ENCODE measurements at regions not wholly inside any gene's neighbourhood (a gene's known extent, or its start where the extent isn't known, plus 50 kb on each side); places are given as distances from the start of the nearest gene placed in this dataset.

- H3K27me3 ChIP-seq (ENCODE audit: control insufficient read depth in 3 of 3, insufficient read depth in 3 of 3, low read length in 3 of 3), result no peaks in the 10 kb centered on the region
- H3K27ac ChIP-seq (ENCODE audit: low read depth, low read length), result no peak overlapping the region
- H3K9ac ChIP-seq (ENCODE audit: low read depth in 1 of 3, low read length in 3 of 3), result no peak overlapping the region
- H3K4me1 ChIP-seq (ENCODE audit: control insufficient read depth in 3 of 3, insufficient read depth in 3 of 3, low read length in 3 of 3), result no peaks in the 10 kb centered on the region
- H3K4me3 ChIP-seq (ENCODE audit: low read length in 3 of 3), result no peak overlapping the region
- no peaks in the 10 kb centered on the region for H3K9me3 ChIP-seq (ENCODE audit: control insufficient read depth in 3 of 3, low read length in 3 of 3)
- no peaks in the 10 kb centered on the region for H3K36me3 ChIP-seq (ENCODE audit: control insufficient read depth in 3 of 3, insufficient read depth in 3 of 3, low read length in 3 of 3)
Observed at GRCh38 chr6:98308564-98308963, 525.8 kb upstream of the POU3F2 start.

- Histone ChIP-seq H3K9ac (ENCODE audit: low read depth in 1 of 3, low read length in 3 of 3) (no peak overlapping the region), H3K4me3 (ENCODE audit: low read length in 3 of 3) (no peak overlapping the region), H3K36me3 (ENCODE audit: control insufficient read depth in 3 of 3, insufficient read depth in 3 of 3, low read length in 3 of 3) (no peaks in the 10 kb centered on the region), H3K27ac (ENCODE audit: low read depth, low read length) (no peak overlapping the region), H3K9me3 (ENCODE audit: control insufficient read depth in 3 of 3, low read length in 3 of 3) (no peaks in the 10 kb centered on the region), H3K27me3 (ENCODE audit: control insufficient read depth in 3 of 3, insufficient read depth in 3 of 3, low read length in 3 of 3) (no peaks in the 10 kb centered on the region), H3K4me1 (ENCODE audit: control insufficient read depth in 3 of 3, insufficient read depth in 3 of 3, low read length in 3 of 3) (no peaks in the 10 kb centered on the region)
Observed at GRCh38 chr6:98310443-98310842, 523.9 kb upstream of the POU3F2 start.

- H3K27me3 ChIP-seq (ENCODE audit: control insufficient read depth in 3 of 3, insufficient read depth in 3 of 3, low read length in 3 of 3), result no peaks in the 10 kb centered on the region
- no peaks in the 10 kb centered on the region for H3K9me3 ChIP-seq (ENCODE audit: control insufficient read depth in 3 of 3, low read length in 3 of 3)
- H3K27ac ChIP-seq (ENCODE audit: low read depth, low read length), result no peak overlapping the region
- no peak overlapping the region for H3K4me3 ChIP-seq (ENCODE audit: low read length in 3 of 3)
- H3K4me1 ChIP-seq (ENCODE audit: control insufficient read depth in 3 of 3, insufficient read depth in 3 of 3, low read length in 3 of 3), result no peaks in the 10 kb centered on the region
- no peak overlapping the region for H3K9ac ChIP-seq (ENCODE audit: low read depth in 1 of 3, low read length in 3 of 3)
- H3K36me3 ChIP-seq (ENCODE audit: control insufficient read depth in 3 of 3, insufficient read depth in 3 of 3, low read length in 3 of 3), result no peaks in the 10 kb centered on the region
Observed at GRCh38 chr6:98323605-98324004, 510.8 kb upstream of the POU3F2 start.

- no peaks in the 10 kb centered on the region for H3K36me3 ChIP-seq (ENCODE audit: control insufficient read depth in 3 of 3, insufficient read depth in 3 of 3, low read length in 3 of 3)
- H3K27me3 ChIP-seq (ENCODE audit: control insufficient read depth in 3 of 3, insufficient read depth in 3 of 3, low read length in 3 of 3), result no peaks in the 10 kb centered on the region
- H3K9me3 ChIP-seq (ENCODE audit: control insufficient read depth in 3 of 3, low read length in 3 of 3), result no peaks in the 10 kb centered on the region
- no peak overlapping the region for H3K27ac ChIP-seq (ENCODE audit: low read depth, low read length)
- H3K4me1 ChIP-seq (ENCODE audit: control insufficient read depth in 3 of 3, insufficient read depth in 3 of 3, low read length in 3 of 3), result no peaks in the 10 kb centered on the region
- no peak overlapping the region for H3K4me3 ChIP-seq (ENCODE audit: low read length in 3 of 3)
- no peak overlapping the region for H3K9ac ChIP-seq (ENCODE audit: low read depth in 1 of 3, low read length in 3 of 3)
Observed at GRCh38 chr6:98324446-98324845, 509.9 kb upstream of the POU3F2 start.

GRCh38 chr6:98325366-98325765, 509.0 kb upstream of the POU3F2 start:
- Histone ChIP-seq H3K4me1 (ENCODE audit: control insufficient read depth in 3 of 3, insufficient read depth in 3 of 3, low read length in 3 of 3) (no peaks in the 10 kb centered on the region), H3K9ac (ENCODE audit: low read depth in 1 of 3, low read length in 3 of 3) (no peak overlapping the region), H3K36me3 (ENCODE audit: control insufficient read depth in 3 of 3, insufficient read depth in 3 of 3, low read length in 3 of 3) (no peaks in the 10 kb centered on the region), H3K9me3 (ENCODE audit: control insufficient read depth in 3 of 3, low read length in 3 of 3) (no peaks in the 10 kb centered on the region), H3K27ac (ENCODE audit: low read depth, low read length) (no peak overlapping the region), H3K27me3 (ENCODE audit: control insufficient read depth in 3 of 3, insufficient read depth in 3 of 3, low read length in 3 of 3) (no peaks in the 10 kb centered on the region), H3K4me3 (ENCODE audit: low read length in 3 of 3) (no peak overlapping the region)

- Histone ChIP-seq H3K4me1 (ENCODE audit: control insufficient read depth in 3 of 3, insufficient read depth in 3 of 3, low read length in 3 of 3) (no peaks in the 10 kb centered on the region), H3K27me3 (ENCODE audit: control insufficient read depth in 3 of 3, insufficient read depth in 3 of 3, low read length in 3 of 3) (no peaks in the 10 kb centered on the region), H3K36me3 (ENCODE audit: control insufficient read depth in 3 of 3, insufficient read depth in 3 of 3, low read length in 3 of 3) (no peaks in the 10 kb centered on the region), H3K4me3 (ENCODE audit: low read length in 3 of 3) (no peak overlapping the region), H3K9me3 (ENCODE audit: control insufficient read depth in 3 of 3, low read length in 3 of 3) (no peaks in the 10 kb centered on the region), H3K9ac (ENCODE audit: low read depth in 1 of 3, low read length in 3 of 3) (no peak overlapping the region), H3K27ac (ENCODE audit: low read depth, low read length) (no peak overlapping the region)
Observed at GRCh38 chr6:98333273-98333672, 501.1 kb upstream of the POU3F2 start.

- H3K4me1 ChIP-seq (ENCODE audit: control insufficient read depth in 3 of 3, insufficient read depth in 3 of 3, low read length in 3 of 3), result no peaks in the 10 kb centered on the region
- H3K9ac ChIP-seq (ENCODE audit: low read depth in 1 of 3, low read length in 3 of 3), result no peak overlapping the region
- H3K27ac ChIP-seq (ENCODE audit: low read depth, low read length), result no peak overlapping the region
- H3K4me3 ChIP-seq (ENCODE audit: low read length in 3 of 3), result no peak overlapping the region
- no peaks in the 10 kb centered on the region for H3K27me3 ChIP-seq (ENCODE audit: control insufficient read depth in 3 of 3, insufficient read depth in 3 of 3, low read length in 3 of 3)
- no peaks in the 10 kb centered on the region for H3K36me3 ChIP-seq (ENCODE audit: control insufficient read depth in 3 of 3, insufficient read depth in 3 of 3, low read length in 3 of 3)
- H3K9me3 ChIP-seq (ENCODE audit: control insufficient read depth in 3 of 3, low read length in 3 of 3), result no peaks in the 10 kb centered on the region
Observed at GRCh38 chr6:98335594-98335993, 498.8 kb upstream of the POU3F2 start.

- H3K36me3 ChIP-seq (ENCODE audit: control insufficient read depth in 3 of 3, insufficient read depth in 3 of 3, low read length in 3 of 3), result no peaks in the 10 kb centered on the region
- H3K4me3 ChIP-seq (ENCODE audit: low read length in 3 of 3), result no peak overlapping the region
- no peak overlapping the region for H3K27ac ChIP-seq (ENCODE audit: low read depth, low read length)
- no peaks in the 10 kb centered on the region for H3K4me1 ChIP-seq (ENCODE audit: control insufficient read depth in 3 of 3, insufficient read depth in 3 of 3, low read length in 3 of 3)
- no peaks in the 10 kb centered on the region for H3K9me3 ChIP-seq (ENCODE audit: control insufficient read depth in 3 of 3, low read length in 3 of 3)
- H3K27me3 ChIP-seq (ENCODE audit: control insufficient read depth in 3 of 3, insufficient read depth in 3 of 3, low read length in 3 of 3), result no peaks in the 10 kb centered on the region
- H3K9ac ChIP-seq (ENCODE audit: low read depth in 1 of 3, low read length in 3 of 3), result no peak overlapping the region
Observed at GRCh38 chr6:98339506-98339905, 494.9 kb upstream of the POU3F2 start.

GRCh38 chr6:98343004-98343403, 491.4 kb upstream of the POU3F2 start:
- no peaks in the 10 kb centered on the region for H3K9me3 ChIP-seq (ENCODE audit: control insufficient read depth in 3 of 3, low read length in 3 of 3)
- H3K27ac ChIP-seq (ENCODE audit: low read depth, low read length), result no peak overlapping the region
- no peaks in the 10 kb centered on the region for H3K4me1 ChIP-seq (ENCODE audit: control insufficient read depth in 3 of 3, insufficient read depth in 3 of 3, low read length in 3 of 3)
- no peaks in the 10 kb centered on the region for H3K27me3 ChIP-seq (ENCODE audit: control insufficient read depth in 3 of 3, insufficient read depth in 3 of 3, low read length in 3 of 3)
- no peak overlapping the region for H3K4me3 ChIP-seq (ENCODE audit: low read length in 3 of 3)
- H3K9ac ChIP-seq (ENCODE audit: low read depth in 1 of 3, low read length in 3 of 3), result no peak overlapping the region
- H3K36me3 ChIP-seq (ENCODE audit: control insufficient read depth in 3 of 3, insufficient read depth in 3 of 3, low read length in 3 of 3), result no peaks in the 10 kb centered on the region

- Histone ChIP-seq H3K9ac (ENCODE audit: low read depth in 1 of 3, low read length in 3 of 3) (no peak overlapping the region), H3K27ac (ENCODE audit: low read depth, low read length) (no peak overlapping the region)
Observed at GRCh38 chr6:98343797-98344196, 490.6 kb upstream of the POU3F2 start.

GRCh38 chr6:98352348-98352747, 482.0 kb upstream of the POU3F2 start:
- Histone ChIP-seq H3K27ac (ENCODE audit: low read depth, low read length) (no peak overlapping the region), H3K9me3 (ENCODE audit: control insufficient read depth in 3 of 3, low read length in 3 of 3) (no peaks in the 10 kb centered on the region), H3K4me1 (ENCODE audit: control insufficient read depth in 3 of 3, insufficient read depth in 3 of 3, low read length in 3 of 3) (no peaks in the 10 kb centered on the region), H3K4me3 (ENCODE audit: low read length in 3 of 3) (no peak overlapping the region), H3K27me3 (ENCODE audit: control insufficient read depth in 3 of 3, insufficient read depth in 3 of 3, low read length in 3 of 3) (no peaks in the 10 kb centered on the region), H3K36me3 (ENCODE audit: control insufficient read depth in 3 of 3, insufficient read depth in 3 of 3, low read length in 3 of 3) (no peaks in the 10 kb centered on the region), H3K9ac (ENCODE audit: low read depth in 1 of 3, low read length in 3 of 3) (no peak overlapping the region)

More at GRCh38 chr6:98343797-98344196, 490.6 kb upstream of the POU3F2 start:
- H3K36me3 ChIP-seq (ENCODE audit: control insufficient read depth in 3 of 3, insufficient read depth in 3 of 3, low read length in 3 of 3), result no peaks in the 10 kb centered on the region
- no peaks in the 10 kb centered on the region for H3K9me3 ChIP-seq (ENCODE audit: control insufficient read depth in 3 of 3, low read length in 3 of 3)
- H3K4me3 ChIP-seq (ENCODE audit: low read length in 3 of 3), result no peak overlapping the region
- no peaks in the 10 kb centered on the region for H3K27me3 ChIP-seq (ENCODE audit: control insufficient read depth in 3 of 3, insufficient read depth in 3 of 3, low read length in 3 of 3)
- H3K4me1 ChIP-seq (ENCODE audit: control insufficient read depth in 3 of 3, insufficient read depth in 3 of 3, low read length in 3 of 3), result no peaks in the 10 kb centered on the region

Measured in skeletal muscle tissue (tissue), 3 donors.